OCI-LY3 (cell line): ENCODE measurements at regions not wholly inside any gene's neighbourhood (a gene's known extent, or its start where the extent isn't known, plus 50 kb on each side); places are given as distances from the start of the nearest gene placed in this dataset.

Source experiments
- CTCF ChIP-seq: fragments of 200-600, 300-600 bp; sonication (generic); IDR thresholded peaks from 2 replicates; pipeline ENCODE4 v1.5.1; 2014; ENCODE audit warnings: antibody characterized with exemption, low read length, low read depth
- EZH2phosphoT487 ChIP-seq: fragments of 200-600 bp; shearing (Covaris generic); IDR thresholded peaks from 2 replicates; pipeline ENCODE4 v1.6.1; 2018; ENCODE audit warnings: antibody characterized with exemption, mixed run types, low read depth

GRCh38 chr3:68306571-68306970 is 625.8 kb downstream of the TAFA4 start:
- no peak for TF ChIP-seq CTCF
- no peak for TF ChIP-seq EZH2phosphoT487
